ENCODE measurements at regions not wholly inside any gene's neighbourhood (a gene's known extent, or its start where the extent isn't known, plus 50 kb on each side); places are given as distances from the start of the nearest gene placed in this dataset.

DNA sequence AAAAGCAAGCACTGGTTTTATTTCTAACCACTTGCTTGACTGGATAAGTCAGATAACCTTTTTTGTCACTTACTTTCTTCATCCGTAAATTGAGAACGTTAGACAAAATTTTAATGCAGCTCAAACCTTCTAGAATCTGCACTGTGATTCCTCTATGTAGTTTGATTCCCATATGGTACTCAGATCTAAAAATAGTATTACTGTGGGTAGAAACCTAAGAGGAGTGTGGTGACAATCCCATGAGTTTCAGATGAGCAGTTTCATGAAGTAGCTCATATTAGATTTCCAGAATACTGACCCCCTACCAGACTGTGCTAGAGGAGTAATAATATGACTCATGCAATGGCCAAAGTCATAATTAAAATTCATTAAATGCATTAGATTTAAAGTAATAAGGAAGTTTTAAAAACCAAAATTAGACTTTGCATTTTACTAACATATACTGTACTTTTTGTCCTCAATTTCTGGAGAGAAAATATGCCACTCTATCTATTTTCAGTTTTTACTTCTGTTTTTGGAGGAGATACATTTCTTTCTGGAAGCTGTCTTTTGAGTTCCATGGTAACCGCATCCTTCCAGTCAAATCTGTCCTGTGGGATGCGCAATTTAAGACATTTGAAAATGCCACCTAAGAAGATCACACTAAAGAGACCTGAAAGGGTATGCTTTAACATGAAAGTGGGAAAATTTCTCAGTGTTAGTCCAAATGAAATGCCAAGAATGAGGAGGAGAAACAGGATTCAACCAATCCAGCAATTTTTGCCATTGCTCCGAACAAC, 64.1 kb upstream of the GPM6A start:
- H3K4me1 ChIP-seq (ENCODE audit: insufficient read depth, low read length) = no peaks in the 10 kb centered on the region
- DNase-seq (no peak), ATAC-seq (ENCODE audit: insufficient read depth, low read depth) (no peak)
- H3K27ac ChIP-seq (ENCODE audit: low read length) = no peak overlapping the region
- H3K9me3 ChIP-seq (ENCODE audit: insufficient read depth, low read length, severe bottlenecking) = no peaks in the 10 kb centered on the region
- H3K4me3 ChIP-seq (ENCODE audit: low read depth in 1 of 2, low read length in 2 of 2) = no peak overlapping the region
- no peaks in the 10 kb centered on the region for H3K27me3 ChIP-seq (ENCODE audit: insufficient read depth, low read length, poor library complexity)
- H3K79me2 ChIP-seq (ENCODE audit: insufficient read depth, low read length) = no peaks in the 10 kb centered on the region
- no peaks in the 10 kb centered on the region for H4K20me1 ChIP-seq (ENCODE audit: insufficient read depth, low read length)
- H2AFZ ChIP-seq (ENCODE audit: low read depth, low read length) = no peak overlapping the region
- no peak for TF ChIP-seq EZH2 (IDR thresholded peaks at IDR 0.05; ENCODE audit: borderline replicate concordance, low read depth, low read length, severe bottlenecking)
- TF ChIP-seq, protein P1, sequence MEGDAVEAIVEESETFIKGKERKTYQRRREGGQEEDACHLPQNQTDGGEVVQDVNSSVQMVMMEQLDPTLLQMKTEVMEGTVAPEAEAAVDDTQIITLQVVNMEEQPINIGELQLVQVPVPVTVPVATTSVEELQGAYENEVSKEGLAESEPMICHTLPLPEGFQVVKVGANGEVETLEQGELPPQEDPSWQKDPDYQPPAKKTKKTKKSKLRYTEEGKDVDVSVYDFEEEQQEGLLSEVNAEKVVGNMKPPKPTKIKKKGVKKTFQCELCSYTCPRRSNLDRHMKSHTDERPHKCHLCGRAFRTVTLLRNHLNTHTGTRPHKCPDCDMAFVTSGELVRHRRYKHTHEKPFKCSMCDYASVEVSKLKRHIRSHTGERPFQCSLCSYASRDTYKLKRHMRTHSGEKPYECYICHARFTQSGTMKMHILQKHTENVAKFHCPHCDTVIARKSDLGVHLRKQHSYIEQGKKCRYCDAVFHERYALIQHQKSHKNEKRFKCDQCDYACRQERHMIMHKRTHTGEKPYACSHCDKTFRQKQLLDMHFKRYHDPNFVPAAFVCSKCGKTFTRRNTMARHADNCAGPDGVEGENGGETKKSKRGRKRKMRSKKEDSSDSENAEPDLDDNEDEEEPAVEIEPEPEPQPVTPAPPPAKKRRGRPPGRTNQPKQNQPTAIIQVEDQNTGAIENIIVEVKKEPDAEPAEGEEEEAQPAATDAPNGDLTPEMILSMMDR (IDR thresholded peaks at IDR 0.05; ENCODE audit: borderline replicate concordance, extremely low read depth, low read length, poor library complexity, severe bottlenecking) = no peak
- no peaks in the 10 kb centered on the region for H3K36me3 ChIP-seq (ENCODE audit: insufficient read depth, low read length)
- H3K9ac ChIP-seq (ENCODE audit: low read depth, low read length) = no peak overlapping the region
- no peak overlapping the region for H3K4me2 ChIP-seq (ENCODE audit: insufficient read depth, low read length)

DNA sequence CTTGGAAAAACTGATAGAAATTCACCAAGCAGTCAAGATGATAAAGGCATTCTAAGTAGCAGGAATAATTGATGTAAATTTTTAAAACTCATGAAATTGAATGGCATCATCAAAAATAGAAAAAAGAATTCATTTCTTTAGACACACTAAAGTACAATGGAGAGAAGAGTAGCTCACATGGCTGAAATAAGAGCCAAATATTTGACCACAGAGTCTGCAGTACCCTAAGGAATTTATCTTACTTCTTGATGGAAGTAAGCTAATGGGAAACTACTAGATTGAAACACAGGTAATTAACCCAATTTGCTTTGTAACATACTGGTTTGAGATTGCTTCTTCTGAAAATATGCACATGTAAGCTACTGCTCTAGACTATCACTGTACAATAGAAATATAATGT, 70.8 kb upstream of the GPM6A start:
- Histone ChIP-seq H3K79me2 (ENCODE audit: insufficient read depth, low read length) (no peaks in the 10 kb centered on the region), H2AFZ (ENCODE audit: low read depth, low read length) (no peak overlapping the region), H3K4me1 (ENCODE audit: insufficient read depth, low read length) (no peaks in the 10 kb centered on the region), H4K20me1 (ENCODE audit: insufficient read depth, low read length) (no peaks in the 10 kb centered on the region), H3K27me3 (ENCODE audit: insufficient read depth, low read length, poor library complexity) (no peaks in the 10 kb centered on the region), H3K4me2 (ENCODE audit: insufficient read depth, low read length) (no peak overlapping the region), H3K9ac (ENCODE audit: low read depth, low read length) (no peak overlapping the region), H3K27ac (ENCODE audit: low read length) (no peak overlapping the region), H3K9me3 (ENCODE audit: insufficient read depth, low read length, severe bottlenecking) (no peaks in the 10 kb centered on the region), H3K4me3 (ENCODE audit: low read depth in 1 of 2, low read length in 2 of 2) (no peak overlapping the region), H3K36me3 (ENCODE audit: insufficient read depth, low read length) (no peaks in the 10 kb centered on the region)
- ATAC-seq (ENCODE audit: insufficient read depth, low read depth) = no peak
- no peak for DNase-seq
- no peak for TF ChIP-seq EZH2 (IDR thresholded peaks at IDR 0.05; ENCODE audit: borderline replicate concordance, low read depth, low read length, severe bottlenecking)
- TF ChIP-seq, protein P1 (IDR thresholded peaks at IDR 0.05; ENCODE audit: borderline replicate concordance, extremely low read depth, low read length, poor library complexity, severe bottlenecking) = no peak

DNA sequence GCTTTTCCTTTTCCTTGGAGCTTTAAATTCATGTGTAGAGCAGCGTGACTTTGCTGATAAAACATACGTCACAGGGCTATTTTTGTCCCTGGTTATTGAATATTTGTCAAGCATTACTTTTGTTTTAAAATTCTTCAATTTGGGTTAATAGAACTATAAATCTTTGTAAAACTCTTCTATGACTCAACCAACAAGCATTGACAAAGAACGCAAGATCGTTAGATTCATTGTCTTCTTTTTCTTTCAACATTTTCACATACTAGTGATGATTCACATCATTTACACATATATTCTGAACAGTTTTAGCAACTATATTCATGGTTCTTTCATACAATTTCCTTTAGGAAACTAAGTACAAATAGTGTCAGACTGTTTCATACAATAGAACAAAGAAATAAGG, 72.0 kb upstream of the GPM6A start:
- Histone ChIP-seq H3K4me1 (ENCODE audit: insufficient read depth, low read length) (no peaks in the 10 kb centered on the region), H3K9ac (ENCODE audit: low read depth, low read length) (no peak overlapping the region), H2AFZ (ENCODE audit: low read depth, low read length) (no peak overlapping the region), H3K4me3 (ENCODE audit: low read depth in 1 of 2, low read length in 2 of 2) (no peak overlapping the region), H3K9me3 (ENCODE audit: insufficient read depth, low read length, severe bottlenecking) (no peaks in the 10 kb centered on the region), H4K20me1 (ENCODE audit: insufficient read depth, low read length) (no peaks in the 10 kb centered on the region), H3K36me3 (ENCODE audit: insufficient read depth, low read length) (no peaks in the 10 kb centered on the region), H3K79me2 (ENCODE audit: insufficient read depth, low read length) (no peaks in the 10 kb centered on the region), H3K4me2 (ENCODE audit: insufficient read depth, low read length) (no peak overlapping the region), H3K27ac (ENCODE audit: low read length) (no peak overlapping the region), H3K27me3 (ENCODE audit: insufficient read depth, low read length, poor library complexity) (no peaks in the 10 kb centered on the region)
- ATAC-seq (ENCODE audit: insufficient read depth, low read depth) (no peak), DNase-seq (no peak)
- no peak for TF ChIP-seq EZH2 (IDR thresholded peaks at IDR 0.05; ENCODE audit: borderline replicate concordance, low read depth, low read length, severe bottlenecking)
- TF ChIP-seq, protein P1 (IDR thresholded peaks at IDR 0.05; ENCODE audit: borderline replicate concordance, extremely low read depth, low read length, poor library complexity, severe bottlenecking) = no peak

All from DND-41 (cell line).